ENCODE measurements at regions not wholly inside any gene's neighbourhood (a gene's known extent, or its start where the extent isn't known, plus 50 kb on each side); places are given as distances from the start of the nearest gene placed in this dataset.

DNA sequence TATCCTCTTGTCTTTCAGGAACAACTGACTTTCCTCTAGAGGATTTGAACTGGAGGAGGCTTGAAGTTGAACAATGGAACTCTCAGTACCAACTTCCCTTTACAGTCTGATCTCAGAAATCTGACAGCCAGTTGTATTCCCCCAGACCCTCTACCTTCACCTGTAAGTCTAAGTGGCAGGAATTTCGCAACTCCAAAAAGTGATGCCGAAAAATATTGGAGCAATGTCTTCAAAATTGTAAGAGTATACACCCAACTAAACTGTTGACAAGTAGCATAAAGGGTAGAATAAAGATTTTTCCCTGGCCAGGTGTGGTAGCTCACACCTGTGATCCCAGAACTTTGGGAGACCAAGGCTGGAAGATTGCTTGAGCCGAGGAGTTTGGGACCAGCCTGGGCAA is 69.1 kb upstream of the CFAP20DC start:
- TF ChIP-seq POLR2A (IDR thresholded peaks at IDR 0.05) (no peak), CTCF (IDR thresholded peaks at IDR 0.05) (no peak)
- H3K27me3 ChIP-seq: no peaks in the 10 kb centered on the region
- H3K36me3 ChIP-seq (replicated peaks in 1 of 2): no peaks in the 10 kb centered on the region
- no peaks in the 10 kb centered on the region for H3K9me3 ChIP-seq (replicated peaks in 1 of 3)
- 86 to 92% (median 90%) methylated on average over 3 of the region's 3 CpGs for WGBS, 4 donors
- no peak overlapping the region for H3K27ac ChIP-seq
- no peaks in the 10 kb centered on the region for H3K4me1 ChIP-seq (replicated peaks in 1 of 2)
- no peak for DNase-seq
- no peak overlapping the region for H3K4me3 ChIP-seq
- intact Hi-C loops (cut with DNase I): no loop called here

DNA sequence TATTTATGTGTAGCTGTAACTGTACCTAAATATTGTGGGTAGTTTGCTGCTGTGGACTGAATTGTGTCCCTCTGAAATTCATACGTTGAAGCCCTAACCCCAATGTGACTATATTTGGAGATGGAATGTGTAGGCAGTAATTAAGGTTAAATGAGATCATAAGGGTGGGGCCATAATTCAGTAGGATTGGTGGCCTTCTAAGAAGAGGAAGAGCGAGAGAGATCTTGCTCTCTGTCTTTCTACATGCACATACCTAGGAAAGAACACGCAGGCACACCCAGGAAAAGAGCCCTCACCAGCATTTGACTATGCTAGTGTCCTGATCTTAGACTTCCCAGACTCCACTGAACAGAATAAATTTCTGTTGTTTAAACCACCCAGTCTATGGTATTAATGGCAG is 67.6 kb upstream of the CFAP20DC start:
- no peak for DNase-seq
- H3K4me1 ChIP-seq (replicated peaks in 1 of 2): no peaks in the 10 kb centered on the region
- H3K9me3 ChIP-seq (replicated peaks in 1 of 3): no peaks in the 10 kb centered on the region
- H3K27ac ChIP-seq: no peak overlapping the region
- 87 to 92% (median 90%) methylated on average over 3 of the region's 3 CpGs for WGBS, 4 donors
- intact Hi-C loops (cut with DNase I): no loop called here
- H3K36me3 ChIP-seq (replicated peaks in 1 of 2): no peaks in the 10 kb centered on the region
- no peaks in the 10 kb centered on the region for H3K27me3 ChIP-seq
- TF ChIP-seq CTCF (IDR thresholded peaks at IDR 0.05) (no peak), POLR2A (IDR thresholded peaks at IDR 0.05) (no peak)
- no peak overlapping the region for H3K4me3 ChIP-seq

DNA sequence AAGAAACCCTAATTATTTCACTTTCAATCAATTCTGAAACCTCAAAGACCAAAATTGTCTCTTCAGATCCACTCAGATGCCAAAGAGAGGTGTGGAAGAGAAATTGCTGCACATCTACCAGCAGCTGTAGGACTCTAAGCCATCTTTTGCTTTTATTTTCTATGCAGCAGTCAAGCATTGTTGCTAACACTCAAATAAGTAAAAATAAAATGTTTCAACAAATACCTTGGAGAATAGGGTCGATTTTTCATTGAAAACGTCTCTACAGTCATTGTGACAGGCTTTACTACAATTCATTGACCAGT is 66.4 kb upstream of the CFAP20DC start:
- H3K27me3 ChIP-seq: no peaks in the 10 kb centered on the region
- no peaks in the 10 kb centered on the region for H3K36me3 ChIP-seq (replicated peaks in 1 of 2)
- no peak for DNase-seq
- H3K9me3 ChIP-seq (replicated peaks in 1 of 3): no peaks in the 10 kb centered on the region
- no peaks in the 10 kb centered on the region for H3K4me1 ChIP-seq (replicated peaks in 1 of 2)
- TF ChIP-seq CTCF (IDR thresholded peaks at IDR 0.05) (no peak), POLR2A (IDR thresholded peaks at IDR 0.05) (no peak)
- intact Hi-C loops (cut with DNase I): no loop called here
- WGBS, 4 donors: 46 to 74% (median 58%) methylated on average over 2 of the region's 2 CpGs
- no peak overlapping the region for H3K27ac ChIP-seq
- H3K4me3 ChIP-seq: no peak overlapping the region

DNA sequence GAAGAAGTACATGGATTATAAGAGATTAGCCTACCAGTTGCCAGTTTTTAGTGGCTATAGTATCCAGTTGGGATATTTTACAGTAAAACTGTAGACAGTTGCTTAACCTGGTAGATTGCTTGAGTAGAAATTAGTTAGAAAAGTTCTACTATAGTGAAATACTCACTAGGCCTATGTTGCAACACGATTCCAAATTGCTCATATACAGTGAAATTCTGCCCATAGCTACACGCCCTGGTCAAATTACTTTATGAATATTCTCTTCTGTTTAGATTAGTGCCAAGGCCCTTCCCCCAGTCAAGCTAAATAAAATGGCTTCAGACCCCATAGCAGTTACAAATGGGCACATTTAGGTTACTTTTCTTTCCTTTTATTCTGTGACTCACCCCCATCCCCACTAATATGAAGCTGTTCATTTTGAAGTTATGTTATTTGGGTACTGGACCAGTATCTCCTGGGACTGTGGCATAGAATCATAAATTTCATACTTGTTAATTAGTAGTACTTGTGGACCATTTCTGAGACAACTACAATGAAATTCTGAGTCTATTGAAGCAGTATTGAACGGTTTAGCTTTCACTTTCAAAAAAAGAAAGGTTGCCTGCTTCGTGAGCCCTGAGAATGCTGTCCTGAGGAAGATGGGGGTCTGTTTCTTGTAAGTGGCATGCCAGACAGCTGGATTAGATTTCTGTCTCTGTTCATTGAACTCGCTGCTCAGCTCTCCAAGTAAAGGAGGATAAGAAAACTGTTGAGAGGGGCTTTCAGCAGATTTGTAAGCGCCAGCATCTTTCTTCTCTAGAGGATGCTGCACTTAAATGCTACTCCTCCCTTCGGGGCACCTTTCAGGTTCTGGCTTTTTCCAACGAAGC is 65.8 kb upstream of the CFAP20DC start:
- no peak for TF ChIP-seq CTCF (IDR thresholded peaks at IDR 0.05)
- no peak for TF ChIP-seq POLR2A (IDR thresholded peaks at IDR 0.05)
- no peak for DNase-seq
- 77 to 88% (median 79%) methylated on average over 8 of the region's 8 CpGs for WGBS, 4 donors
- H3K4me1 ChIP-seq (replicated peaks in 1 of 2): no peaks in the 10 kb centered on the region
- H3K4me3 ChIP-seq: no peak overlapping the region
- no peaks in the 10 kb centered on the region for H3K36me3 ChIP-seq (replicated peaks in 1 of 2)
- H3K27ac ChIP-seq: no peak overlapping the region
- intact Hi-C loops (cut with DNase I): no loop called here
- H3K9me3 ChIP-seq (replicated peaks in 1 of 3): no peaks in the 10 kb centered on the region
- no peaks in the 10 kb centered on the region for H3K27me3 ChIP-seq
